ENCODE measurements at regions not wholly inside any gene's neighbourhood (a gene's known extent, or its start where the extent isn't known, plus 50 kb on each side); places are given as distances from the start of the nearest gene placed in this dataset.

DNA sequence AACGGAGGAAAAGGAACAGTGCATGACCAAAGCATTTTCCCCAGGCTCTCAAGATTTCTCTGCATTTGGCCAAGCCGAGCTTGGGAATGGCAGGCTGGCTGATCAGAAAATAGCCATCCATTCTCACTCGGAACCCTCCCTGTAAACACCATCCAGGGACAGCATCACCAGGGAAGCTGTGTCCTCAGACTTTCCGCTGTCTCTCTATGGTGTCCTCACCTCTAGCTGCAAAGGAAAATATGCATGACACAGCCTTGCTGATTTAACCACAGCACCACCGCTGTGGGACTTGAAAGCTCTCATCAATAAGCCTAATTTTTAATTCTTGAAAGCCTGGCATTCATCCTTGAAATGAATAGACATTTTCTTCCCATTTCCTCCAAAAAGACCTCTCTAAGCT is 311.7 kb downstream of the EIPR1 start:
- Mint-ChIP-seq H3K36me3 (no peaks in the 10 kb centered on the region), H3K9me3 (no peaks in the 10 kb centered on the region), H3K4me3 (no peak overlapping the region), H3K27ac (no peak overlapping the region), H3K27me3 (no peaks in the 10 kb centered on the region), H3K4me1 (no peaks in the 10 kb centered on the region)

DNA sequence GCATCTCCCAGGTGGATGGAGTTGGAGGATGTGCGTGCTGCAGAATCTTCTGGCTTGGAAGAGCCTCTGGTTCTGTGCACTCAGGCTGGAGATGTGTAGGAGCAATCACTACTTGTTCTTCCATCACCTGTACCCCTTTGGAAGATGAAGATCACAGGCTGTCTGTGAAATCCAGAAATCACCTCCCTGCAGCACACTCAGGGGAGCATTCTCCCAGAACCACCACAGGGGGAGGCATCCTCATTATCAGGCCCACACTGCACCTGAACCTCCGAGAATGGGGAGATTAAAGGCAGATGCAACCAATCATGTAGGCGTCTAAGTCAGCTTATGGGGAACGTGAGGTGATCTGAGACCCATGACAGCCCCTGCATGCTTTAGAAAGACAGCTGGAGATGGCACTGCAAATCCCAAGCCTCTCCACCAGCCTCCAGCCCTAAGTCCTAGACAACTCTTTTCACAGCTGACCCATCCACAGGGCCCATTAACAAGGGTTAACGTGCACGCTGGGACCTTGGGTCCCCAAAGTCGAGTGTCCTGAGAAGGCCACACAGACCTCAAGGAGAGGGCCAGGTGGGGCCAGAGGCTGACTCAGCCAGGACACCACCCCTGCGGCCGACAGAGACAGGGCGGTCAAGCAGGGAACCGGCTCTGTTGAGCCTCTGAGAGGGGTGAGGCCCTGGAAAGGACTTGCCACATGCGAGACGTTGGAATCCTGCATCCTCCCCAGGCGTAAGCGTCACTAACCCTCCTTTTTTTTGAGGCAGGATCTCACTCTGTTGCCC is 314.9 kb downstream of the EIPR1 start:
- H3K9me3 Mint-ChIP-seq: no peaks in the 10 kb centered on the region
- no peaks in the 10 kb centered on the region for H3K36me3 Mint-ChIP-seq
- H3K27ac Mint-ChIP-seq: no peak overlapping the region
- H3K4me1 Mint-ChIP-seq: no peaks in the 10 kb centered on the region
- no peak overlapping the region for H3K4me3 Mint-ChIP-seq
- H3K27me3 Mint-ChIP-seq: no peaks in the 10 kb centered on the region

DNA sequence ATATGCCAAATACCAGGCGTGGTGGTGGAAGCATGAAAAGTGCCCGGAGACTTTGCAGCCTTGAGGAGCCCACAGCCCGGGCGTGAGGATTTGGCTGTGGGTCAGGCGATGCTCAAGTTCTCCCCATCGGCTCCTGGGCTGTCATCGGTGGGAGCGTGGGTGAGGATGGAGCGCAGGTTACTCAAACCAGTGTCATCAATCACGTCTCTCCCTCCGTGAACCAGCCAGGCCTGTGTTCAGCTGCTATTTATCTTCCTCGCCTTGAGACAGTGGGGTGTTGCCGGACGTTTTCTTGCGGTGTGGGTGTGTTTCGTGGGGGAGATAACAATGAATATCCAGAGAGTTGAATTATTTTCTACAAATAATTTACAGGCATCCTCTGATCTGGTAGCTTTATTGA is 317.6 kb downstream of the EIPR1 start:
- no peaks in the 10 kb centered on the region for H3K9me3 Mint-ChIP-seq

DNA sequence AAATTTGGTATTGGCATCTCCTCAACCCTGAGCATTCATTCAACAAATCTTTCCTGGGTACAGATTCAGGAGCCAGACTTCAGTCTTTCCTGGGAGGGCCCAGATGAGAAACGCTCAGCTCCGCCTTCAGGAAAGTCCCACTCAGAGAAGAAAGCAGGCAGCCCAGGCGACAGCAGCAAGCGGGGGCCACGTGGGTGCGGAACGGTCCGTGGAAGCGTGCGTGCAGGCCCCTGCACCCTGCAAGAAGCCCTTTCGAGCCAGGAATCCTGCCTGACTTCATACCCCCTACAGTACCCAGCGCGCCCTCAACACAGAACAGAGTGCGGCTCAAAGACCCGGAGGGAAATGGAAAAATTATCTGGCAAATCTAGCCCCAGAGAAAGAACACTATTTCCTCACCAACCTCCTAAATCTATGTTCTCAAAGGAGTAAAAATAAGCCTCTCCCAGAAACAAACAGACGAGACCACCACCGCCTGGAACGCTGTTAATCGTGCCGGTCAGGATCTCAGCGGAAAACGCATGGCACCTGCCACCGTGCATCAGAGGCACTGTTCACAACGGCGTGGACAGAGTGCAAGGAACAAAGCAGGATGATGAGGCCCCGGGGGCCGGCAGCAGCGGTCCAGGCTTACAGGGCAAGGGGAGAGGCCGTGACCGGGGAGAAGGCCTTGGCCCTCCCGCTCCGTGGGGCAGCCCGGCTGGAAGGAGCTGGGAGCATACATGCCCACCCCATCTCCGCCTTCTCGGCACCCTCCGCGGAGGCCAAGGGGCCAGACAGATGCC is 318.3 kb downstream of the EIPR1 start:
- H3K36me3 Mint-ChIP-seq: no peaks in the 10 kb centered on the region
- H3K27ac Mint-ChIP-seq: no peak overlapping the region
- no peak overlapping the region for H3K4me3 Mint-ChIP-seq
- H3K9me3 Mint-ChIP-seq: no peaks in the 10 kb centered on the region
- no peaks in the 10 kb centered on the region for H3K27me3 Mint-ChIP-seq
- H3K4me1 Mint-ChIP-seq: no peaks in the 10 kb centered on the region

More for the DNA sequence above, 317.6 kb downstream of the EIPR1 start:
- H3K4me3 Mint-ChIP-seq: no peak overlapping the region
- no peaks in the 10 kb centered on the region for H3K36me3 Mint-ChIP-seq
- no peak overlapping the region for H3K27ac Mint-ChIP-seq
- no peaks in the 10 kb centered on the region for H3K4me1 Mint-ChIP-seq
- no peaks in the 10 kb centered on the region for H3K27me3 Mint-ChIP-seq

DNA sequence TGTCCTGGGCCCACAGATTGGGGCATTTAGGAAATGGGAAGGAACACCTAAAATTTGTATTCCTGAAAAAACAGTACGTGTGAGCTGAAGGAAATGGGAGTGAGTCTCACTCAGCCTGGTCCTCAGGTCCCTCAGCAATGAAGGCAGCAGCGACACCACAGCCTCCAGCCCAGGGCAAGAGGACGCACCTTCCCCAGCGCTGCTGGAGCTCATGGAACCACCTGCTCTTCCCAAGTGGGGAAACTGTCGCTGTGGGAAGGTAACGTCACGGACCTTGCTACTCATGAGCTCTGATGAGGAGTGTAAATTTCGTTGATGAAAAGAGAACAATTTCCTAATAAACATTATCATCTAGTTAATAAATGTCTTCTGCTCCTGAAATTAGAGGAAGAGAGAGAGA is 323.6 kb downstream of the EIPR1 start:
- no peaks in the 10 kb centered on the region for H3K9me3 Mint-ChIP-seq
- no peak overlapping the region for H3K27ac Mint-ChIP-seq
- no peak overlapping the region for H3K4me3 Mint-ChIP-seq
- no peaks in the 10 kb centered on the region for H3K36me3 Mint-ChIP-seq
- H3K27me3 Mint-ChIP-seq: no peaks in the 10 kb centered on the region
- H3K4me1 Mint-ChIP-seq: no peaks in the 10 kb centered on the region

DNA sequence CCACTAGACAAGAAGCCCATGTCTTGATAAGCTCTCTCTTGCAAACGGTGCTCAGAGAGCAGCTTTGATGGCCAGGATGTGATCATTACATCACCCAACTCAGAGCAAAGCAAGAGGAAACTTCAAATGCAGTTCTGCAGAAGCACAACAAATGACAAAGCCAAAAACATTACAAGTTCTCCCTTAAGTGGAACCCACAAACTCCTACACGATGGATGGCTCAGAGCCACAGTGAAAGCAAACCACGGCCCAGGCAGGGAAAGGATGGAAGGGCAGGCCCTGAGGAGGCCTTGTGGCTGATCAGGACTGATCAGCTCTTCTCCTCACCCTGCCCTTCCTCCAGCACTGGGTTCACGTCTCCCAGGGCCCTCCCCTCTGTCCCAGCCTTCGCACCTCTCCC is 326.4 kb downstream of the EIPR1 start:
- Mint-ChIP-seq H3K4me1 (no peaks in the 10 kb centered on the region), H3K27me3 (no peaks in the 10 kb centered on the region), H3K4me3 (no peak overlapping the region), H3K27ac (peak overlapping the region; percentile 30), H3K36me3 (no peaks in the 10 kb centered on the region), H3K9me3 (no peaks in the 10 kb centered on the region)

DNA sequence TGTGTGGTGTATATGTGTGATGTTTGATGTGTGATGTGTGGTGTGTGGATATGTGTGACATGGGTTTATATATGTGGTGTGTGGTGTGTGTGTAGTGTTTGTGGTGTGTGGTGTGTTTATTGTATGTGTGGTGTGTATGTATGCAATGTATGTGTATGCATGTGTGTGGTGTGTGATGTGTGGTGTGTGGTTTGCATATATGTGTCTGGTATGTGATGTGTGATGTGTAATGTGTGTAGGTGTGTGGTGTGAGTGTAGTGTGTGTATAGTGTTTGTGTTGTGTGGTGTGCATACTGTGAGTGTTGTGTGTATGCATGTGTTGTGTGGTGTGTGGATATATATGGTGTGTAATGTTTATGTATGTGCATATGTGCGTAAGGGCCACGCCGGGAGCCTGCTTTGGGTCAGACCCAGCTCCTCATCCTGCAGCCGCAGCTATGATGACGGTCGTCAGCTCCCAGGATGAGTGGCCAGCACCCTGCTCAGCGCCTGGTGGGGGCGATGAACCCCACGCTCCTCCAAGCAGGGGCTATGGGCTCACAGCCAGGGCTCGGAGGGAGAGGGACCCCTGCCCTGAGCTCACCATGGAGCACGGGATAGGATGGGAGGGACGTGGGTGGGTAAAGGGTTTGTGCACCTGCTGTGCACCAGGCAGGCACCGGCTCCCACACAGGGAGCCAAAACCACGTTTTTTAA is 331.3 kb downstream of the EIPR1 start:
- Mint-ChIP-seq H3K27ac (no peak overlapping the region), H3K36me3 (no peaks in the 10 kb centered on the region), H3K9me3 (no peaks in the 10 kb centered on the region), H3K27me3 (no peaks in the 10 kb centered on the region), H3K4me1 (no peaks in the 10 kb centered on the region), H3K4me3 (no peak overlapping the region)

DNA sequence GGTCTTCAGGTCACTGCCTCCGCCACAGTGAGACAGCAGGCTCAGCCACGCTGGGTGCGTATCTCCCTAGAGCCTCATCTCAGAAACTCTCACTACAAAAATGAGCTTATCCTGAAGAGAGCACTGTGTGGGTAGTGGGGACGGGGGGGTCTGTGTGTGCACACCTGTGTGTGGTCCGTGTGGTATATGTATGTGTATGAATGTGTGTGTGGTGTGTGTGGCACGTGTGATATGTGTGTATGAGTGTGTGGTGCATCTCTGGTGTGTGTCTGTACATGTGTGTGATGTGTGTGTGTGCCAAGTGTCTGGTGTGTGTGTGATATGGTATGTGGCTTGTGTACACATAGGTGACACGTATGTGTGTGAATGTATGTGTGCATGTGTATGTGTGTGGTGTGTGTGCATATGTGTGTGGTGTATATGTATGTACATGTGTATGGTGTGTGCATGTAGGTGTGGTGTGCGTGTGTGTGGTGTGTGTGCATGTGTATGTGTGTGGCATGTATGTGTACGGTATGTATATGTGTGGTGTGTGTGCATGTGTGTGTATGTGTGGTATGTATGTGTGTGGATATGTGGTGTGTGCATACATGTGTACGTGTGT is 332.2 kb downstream of the EIPR1 start:
- Mint-ChIP-seq H3K4me3 (no peak overlapping the region), H3K4me1 (no peaks in the 10 kb centered on the region), H3K36me3 (no peaks in the 10 kb centered on the region), H3K27ac (no peak overlapping the region), H3K9me3 (no peaks in the 10 kb centered on the region), H3K27me3 (no peaks in the 10 kb centered on the region)

DNA sequence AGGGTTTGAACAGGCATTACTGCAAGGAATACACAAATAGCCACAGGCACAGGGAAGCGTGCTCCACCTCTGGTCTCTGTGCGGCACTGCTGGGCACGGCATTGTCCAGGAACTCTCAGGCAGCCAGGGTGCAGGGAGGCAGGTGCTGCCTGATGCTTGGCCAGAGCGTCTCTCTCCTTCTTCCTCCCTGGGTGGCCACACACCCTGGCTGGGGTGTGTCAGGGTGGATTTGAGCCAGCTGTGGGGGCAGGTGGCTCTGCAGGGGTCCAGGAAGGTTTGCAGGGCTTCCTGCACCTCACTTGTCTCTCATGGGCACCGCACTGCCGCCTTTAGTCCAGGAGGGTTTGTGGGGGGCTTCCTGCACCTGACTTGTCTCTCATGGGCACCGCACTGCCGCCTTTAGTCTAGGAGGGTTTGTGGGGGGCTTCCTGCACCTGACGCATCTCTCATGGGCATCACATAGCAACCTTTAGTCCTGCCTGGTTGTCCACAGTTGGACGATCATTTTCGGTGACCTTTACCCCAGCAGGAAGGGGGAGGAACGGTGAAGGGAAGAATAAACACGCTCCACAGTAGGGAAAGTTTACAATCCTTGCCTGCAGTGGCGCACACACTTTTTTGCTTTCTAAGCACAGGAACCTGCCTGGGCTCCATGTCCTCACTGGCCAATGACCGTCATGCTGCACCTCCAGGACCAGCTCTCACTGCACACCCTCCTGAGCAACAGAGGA is 332.9 kb downstream of the EIPR1 start:
- no peaks in the 10 kb centered on the region for H3K4me1 Mint-ChIP-seq
- no peaks in the 10 kb centered on the region for H3K36me3 Mint-ChIP-seq
- no peaks in the 10 kb centered on the region for H3K9me3 Mint-ChIP-seq
- no peaks in the 10 kb centered on the region for H3K27me3 Mint-ChIP-seq
- H3K27ac Mint-ChIP-seq: no peak overlapping the region
- H3K4me3 Mint-ChIP-seq: no peak overlapping the region

DNA sequence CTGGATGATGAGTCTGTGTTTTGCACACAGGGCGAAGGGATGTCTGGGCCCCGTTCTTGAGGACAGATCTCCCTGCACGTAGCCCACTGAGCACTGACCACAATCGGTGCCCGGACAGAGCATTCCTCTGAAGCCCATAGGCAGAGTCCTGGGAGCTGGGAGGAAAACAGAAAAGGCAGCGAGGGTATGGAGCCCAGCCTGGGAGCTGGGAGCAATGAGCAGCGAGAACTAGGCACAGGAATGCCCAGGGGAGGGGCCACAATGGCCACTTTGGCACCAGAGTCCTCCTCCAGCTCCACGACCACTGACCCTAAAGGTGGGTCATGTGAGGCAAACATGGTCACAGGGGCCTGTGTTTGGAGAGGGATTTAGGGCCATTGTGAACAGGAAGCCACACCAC is 333.9 kb downstream of the EIPR1 start:
- no peak overlapping the region for H3K4me3 Mint-ChIP-seq
- no peaks in the 10 kb centered on the region for H3K9me3 Mint-ChIP-seq
- no peaks in the 10 kb centered on the region for H3K27me3 Mint-ChIP-seq
- H3K36me3 Mint-ChIP-seq: no peaks in the 10 kb centered on the region
- no peaks in the 10 kb centered on the region for H3K4me1 Mint-ChIP-seq
- no peak overlapping the region for H3K27ac Mint-ChIP-seq

DNA sequence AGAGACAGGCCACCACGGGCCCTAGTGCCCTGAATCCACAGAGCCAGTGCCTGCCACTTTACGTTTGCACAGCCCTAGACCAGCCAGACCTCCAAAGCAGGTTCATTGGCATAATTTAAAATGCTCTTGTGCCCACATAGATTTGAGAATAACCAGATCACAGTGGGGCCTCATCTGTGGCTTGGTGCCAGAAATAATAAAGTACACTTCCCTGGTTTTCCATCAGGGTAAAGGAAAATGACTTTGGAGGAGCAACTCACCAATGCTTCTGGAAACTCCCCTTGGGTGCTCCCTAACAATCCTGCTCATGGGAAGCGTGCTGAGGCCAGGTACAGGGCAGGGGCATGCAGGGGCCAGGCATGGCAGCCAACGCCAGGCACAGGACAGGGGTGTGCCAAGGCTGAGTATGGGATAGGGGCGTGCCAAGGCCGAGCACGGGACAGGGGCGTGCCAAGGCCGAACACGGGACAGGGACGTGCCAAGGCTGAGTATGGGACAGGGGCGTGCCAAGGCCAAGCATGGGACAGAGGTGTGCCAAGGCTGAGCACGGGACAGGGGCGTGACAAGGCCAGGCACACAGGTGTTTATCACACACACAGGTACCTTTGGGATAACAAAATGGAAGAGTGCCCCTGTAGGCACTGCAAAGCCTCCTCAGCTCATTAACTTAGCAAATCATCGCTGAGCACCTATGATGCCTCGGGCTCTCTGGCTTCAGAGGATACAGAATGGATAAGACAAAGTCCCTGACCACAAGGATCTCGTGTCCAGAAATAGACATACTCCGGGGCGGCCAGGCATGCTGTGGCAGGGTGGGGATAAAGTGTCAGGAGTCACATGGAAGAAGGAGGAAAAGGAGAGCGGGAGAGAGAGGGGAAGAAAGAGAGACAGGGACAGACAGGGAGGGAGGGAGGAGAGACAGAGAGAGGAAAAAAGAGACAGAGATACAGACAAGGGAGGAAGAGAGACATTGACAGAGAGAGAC is 334.7 kb downstream of the EIPR1 start:
- Mint-ChIP-seq H3K27ac (no peak overlapping the region), H3K4me3 (no peak overlapping the region), H3K4me1 (no peaks in the 10 kb centered on the region), H3K27me3 (no peaks in the 10 kb centered on the region), H3K9me3 (no peaks in the 10 kb centered on the region), H3K36me3 (no peaks in the 10 kb centered on the region)

DNA sequence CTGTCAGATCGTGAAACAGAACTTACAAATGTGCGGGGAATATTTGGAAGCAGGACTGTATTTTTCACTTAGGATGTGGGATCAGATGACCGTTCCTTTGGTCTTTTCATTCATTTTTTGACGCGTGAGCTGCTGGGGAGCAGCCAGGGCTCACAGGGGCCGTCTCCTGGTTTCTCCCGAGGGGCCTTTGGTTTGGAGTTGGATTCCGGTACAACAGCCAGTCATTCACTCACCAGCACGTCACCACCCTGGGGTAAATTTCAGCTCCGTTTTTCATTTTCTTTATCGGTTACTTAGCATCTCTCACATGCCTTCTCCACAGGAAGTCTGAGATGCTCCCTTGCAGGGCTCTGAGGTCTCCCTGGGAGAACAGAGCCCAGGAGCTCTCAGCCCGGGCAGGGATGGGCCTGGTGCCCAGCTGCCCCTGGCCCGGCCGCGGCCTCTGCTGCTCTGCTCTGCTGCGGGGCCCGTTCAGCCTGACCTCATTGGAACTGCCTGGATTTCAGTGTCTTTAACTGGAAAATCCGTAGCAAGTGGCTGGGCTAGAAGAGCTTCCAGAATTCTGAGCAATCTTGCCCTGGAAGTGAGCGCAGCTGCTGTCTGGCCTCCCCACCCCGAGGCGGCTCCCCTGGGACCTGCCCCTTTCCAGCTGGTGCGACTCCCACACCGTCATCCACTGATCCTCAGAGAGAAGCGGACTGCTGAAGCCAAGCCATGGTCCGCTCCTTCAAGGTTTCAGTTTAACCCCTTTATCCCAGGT is 335.6 kb downstream of the EIPR1 start:
- no peaks in the 10 kb centered on the region for H3K27me3 Mint-ChIP-seq
- H3K4me3 Mint-ChIP-seq: no peak overlapping the region
- no peaks in the 10 kb centered on the region for H3K4me1 Mint-ChIP-seq
- H3K36me3 Mint-ChIP-seq: no peaks in the 10 kb centered on the region
- no peak overlapping the region for H3K27ac Mint-ChIP-seq
- no peaks in the 10 kb centered on the region for H3K9me3 Mint-ChIP-seq

DNA sequence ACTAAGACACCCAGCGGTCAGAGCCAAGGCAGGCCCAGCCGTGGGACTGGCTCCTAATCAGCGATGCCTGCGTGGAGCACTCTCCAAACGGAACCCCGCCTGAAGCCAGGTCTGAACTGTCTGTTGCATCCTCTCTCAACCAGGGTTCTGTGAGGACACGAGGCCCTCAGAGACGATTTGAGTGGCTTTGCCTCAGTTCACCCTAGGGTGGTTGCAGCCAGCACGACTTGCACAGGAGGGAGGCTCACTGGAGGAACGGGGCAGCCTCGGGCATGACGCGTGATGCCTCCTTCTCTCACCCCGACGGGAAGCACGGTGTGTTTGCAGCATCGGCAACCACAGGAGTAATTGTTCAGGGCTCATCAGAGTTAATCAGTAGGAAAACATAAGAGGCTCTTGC is 336.4 kb downstream of the EIPR1 start:
- Mint-ChIP-seq H3K4me3 (no peak overlapping the region), H3K36me3 (no peaks in the 10 kb centered on the region), H3K9me3 (no peaks in the 10 kb centered on the region), H3K27ac (no peak overlapping the region), H3K27me3 (no peaks in the 10 kb centered on the region), H3K4me1 (no peaks in the 10 kb centered on the region)
